ENCODE measurements at regions not wholly inside any gene's neighbourhood (a gene's known extent, or its start where the extent isn't known, plus 50 kb on each side); places are given as distances from the start of the nearest gene placed in this dataset.

GRCh38 chr13:59607780-59608233 lies 555.9 kb downstream of the DIAPH3 start:
- Histone ChIP-seq H3K79me2 (ENCODE audit: insufficient read depth, low read length) (no peaks in the 10 kb centered on the region), H3K18ac (ENCODE audit: insufficient read length, low read depth, low read length) (no peak overlapping the region), H3K4me2 (ENCODE audit: insufficient read depth, insufficient read length, low read length) (no peak overlapping the region), H3T11ph (ENCODE audit: low read length) (no peak overlapping the region), H3K27me3 (ENCODE audit: insufficient read depth, low read length) (no peaks in the 10 kb centered on the region), H4K5ac (ENCODE audit: insufficient read length, low read depth, low read length) (no peak overlapping the region), H2BK5ac (ENCODE audit: insufficient read length, low read length) (no peak overlapping the region), H3K23ac (ENCODE audit: insufficient read length, low read depth, low read length) (no peak overlapping the region), H3K23me2 (ENCODE audit: insufficient read length, low read depth, low read length, poor library complexity, severe bottlenecking) (no peaks in the 10 kb centered on the region), H2AK5ac (ENCODE audit: insufficient read length, low read length) (no peak overlapping the region), H3K4ac (ENCODE audit: low read depth, low read length) (no peak overlapping the region), H2BK120ac (ENCODE audit: low read depth, low read length, poor library complexity, severe bottlenecking) (no peak overlapping the region), H4K20me1 (ENCODE audit: control insufficient read depth, insufficient read depth, insufficient read length) (no peaks in the 10 kb centered on the region), H3K9me3 (ENCODE audit: control insufficient read depth, low read depth, low read length) (no peaks in the 10 kb centered on the region), H2BK20ac (ENCODE audit: low read depth, low read length, poor library complexity, severe bottlenecking) (no peak overlapping the region), H4K91ac (ENCODE audit: insufficient read length, low read depth, low read length) (no peak overlapping the region), H3K79me1 (ENCODE audit: insufficient read depth, low read depth, low read length, poor library complexity, severe bottlenecking) (no peaks in the 10 kb centered on the region), H3K9ac (ENCODE audit: extremely low read depth, insufficient read length, low read length) (no peak overlapping the region), H2AFZ (ENCODE audit: low read length) (no peak overlapping the region), H3K14ac (ENCODE audit: insufficient read depth, low read length) (no peak overlapping the region), H2BK15ac (ENCODE audit: low read depth, low read length) (no peak overlapping the region), H3K4me1 (ENCODE audit: insufficient read depth, low read length) (peaks cover 3% of the 10 kb centered on the region; the same call in 1 of the 2 replicates), H3K27ac (ENCODE audit: insufficient read length, low read depth, low read length) (no peak overlapping the region), H4K8ac (replicated peaks; ENCODE audit: insufficient read length, low read depth, low read length) (no peak overlapping the region), H2BK12ac (ENCODE audit: insufficient read length, low read depth, low read length) (no peak overlapping the region), H3K56ac (ENCODE audit: insufficient read length, low read depth, low read length) (no peak overlapping the region)
- H3K27me3 Mint-ChIP-seq (ENCODE audit: low read depth) = no peaks in the 10 kb centered on the region
- no peak for TF ChIP-seq CTCF (conservative IDR thresholded peaks at IDR 0.05)
- WGBS (ENCODE audit: extremely low coverage, insufficient read length, low lambda C conversion rate) = no CpG with 5 or more reads among the region's 2 CpGs
- peaks cover 20 to 25% of the 10 kb centered on the region in 2 experiments for H3K4me1 Mint-ChIP-seq
- no peak for DNase-seq
- H3K27ac Mint-ChIP-seq = peak overlapping the region in 1 of 3 experiments; percentile 53; a peak in 2 of 7 replicates
- H3K9me3 Mint-ChIP-seq = peaks cover 0 to 4% of the 10 kb centered on the region in 2 experiments; a peak in 1 of 5 replicates
- no peak overlapping the region; a peak in 1 of 5 replicates for H3K4me3 Mint-ChIP-seq
- peaks cover 0 to 11% (median 0%) of the 10 kb centered on the region in 3 experiments; a peak in 4 of 7 replicates for H3K36me3 Mint-ChIP-seq (ENCODE audit: insufficient read depth in 1 of 3, low read depth in 3 of 3)
